AG10803 (cell line): ENCODE measurements at regions not wholly inside any gene's neighbourhood (a gene's known extent, or its start where the extent isn't known, plus 50 kb on each side); places are given as distances from the start of the nearest gene placed in this dataset.

Experiments used
- DNase-seq: peaks from one replicate; pipeline ENCODE4 v3.0.0; 2010; ENCODE audit warnings: low read depth
- H3K4me3 ChIP-seq: 2 replicates; pipeline ENCODE4 v1.5.1; 2011; ENCODE audit warnings: mild to moderate bottlenecking, low read length, control low read depth
- CTCF ChIP-seq: conservative IDR thresholded peaks from 2 replicates; pipeline ENCODE4 v1.5.1; 2011; ENCODE audit warnings: mild to moderate bottlenecking, low read length, control low read depth, inconsistent platforms

- TF ChIP-seq CTCF: no peak
- H3K4me3 ChIP-seq: no peak overlapping the region
- no peak for DNase-seq
Measured at GRCh38 chr7:34269084-34269483, 363.7 kb downstream of the BMPER start.

GRCh38 chr7:34275624-34276023 is 370.3 kb downstream of the BMPER start:
- TF ChIP-seq CTCF: no peak
- no peak for DNase-seq
- H3K4me3 ChIP-seq: no peak overlapping the region

- no peak for TF ChIP-seq CTCF
- DNase-seq: peak; percentile 44
- no peak overlapping the region for H3K4me3 ChIP-seq
Measured at GRCh38 chr7:34277016-34277802, 371.9 kb downstream of the BMPER start.

- no peak overlapping the region for H3K4me3 ChIP-seq
- no peak for TF ChIP-seq CTCF
- peak; percentile 7 for DNase-seq
Measured at GRCh38 chr7:34277803-34278199, 372.5 kb downstream of the BMPER start.

GRCh38 chr7:34281260-34281659 is 375.9 kb downstream of the BMPER start:
- H3K4me3 ChIP-seq: no peak overlapping the region
- DNase-seq: peak; percentile 3
- TF ChIP-seq CTCF: 0 out of 2 replicates have a peak, but pooled peaks have one; percentile 10

- DNase-seq: peak; percentile 11
- no peak for TF ChIP-seq CTCF
- no peak overlapping the region for H3K4me3 ChIP-seq
Measured at GRCh38 chr7:34282271-34282670, 375.7 kb upstream of the NPSR1 start.

- TF ChIP-seq CTCF: no peak
- no peak overlapping the region for H3K4me3 ChIP-seq
- DNase-seq: peak; percentile 69
Measured at GRCh38 chr7:34296663-34297062, 361.4 kb upstream of the NPSR1 start.
